Hematopoietic multipotent progenitor cell treated with erythropoietin and hydrocortisone succinate and interleukin-3 and kit ligand, for 15 days (in vitro differentiated cells): ENCODE measurements at regions not wholly inside any gene's neighbourhood (a gene's known extent, or its start where the extent isn't known, plus 50 kb on each side); places are given as distances from the start of the nearest gene placed in this dataset.
"Not testable (repeated sequence)": the region's sequence is repeated elsewhere in the genome, so short reads cannot be mapped to it uniquely, and the experiment has no call there.

Experiments used
- DNase-seq: peaks from one replicate; pipeline ENCODE4 v3.0.0-alpha.2; 2015; ENCODE audit warnings: low spot score

DNA sequence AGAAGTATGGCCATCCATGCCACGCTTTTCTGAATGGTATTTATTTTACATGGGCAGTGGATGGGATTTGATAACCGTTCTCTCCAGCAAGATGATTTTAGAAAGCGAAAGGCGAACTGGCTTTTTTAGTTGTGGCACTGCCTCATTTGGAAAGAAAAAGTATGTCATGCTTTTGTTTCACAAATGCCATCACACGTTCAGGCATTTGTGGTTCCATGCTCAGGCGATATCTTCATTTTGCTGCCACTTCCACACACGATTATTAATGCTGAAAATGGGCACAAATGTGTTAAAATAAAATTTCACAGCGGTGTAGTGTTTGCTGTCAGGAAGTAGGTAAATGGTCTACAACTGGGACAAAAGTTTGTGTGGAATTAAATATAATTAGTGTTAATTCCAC, 328.1 kb downstream of the BCL2L11 start:
- DNase-seq: not testable (repeated sequence)

DNA sequence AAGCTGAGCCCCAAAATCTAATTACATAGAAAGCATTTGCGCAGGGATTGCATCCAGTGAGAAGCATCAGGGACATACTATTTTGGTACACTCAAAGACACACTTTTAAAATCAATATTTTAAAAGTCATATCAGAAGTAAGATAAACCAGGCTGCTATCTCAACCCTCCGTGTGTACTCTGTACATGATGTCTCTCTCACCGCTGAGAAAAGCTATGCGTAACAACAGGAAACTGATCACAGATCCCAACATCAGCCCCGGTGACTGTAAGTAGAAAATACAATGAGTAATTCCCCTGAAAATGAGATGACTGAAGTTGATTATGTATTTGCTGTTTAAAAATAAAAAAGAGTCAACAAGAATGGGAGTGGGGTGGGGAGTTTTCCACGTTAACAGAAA, 329.8 kb downstream of the BCL2L11 start:
- DNase-seq: not testable (repeated sequence)

DNA sequence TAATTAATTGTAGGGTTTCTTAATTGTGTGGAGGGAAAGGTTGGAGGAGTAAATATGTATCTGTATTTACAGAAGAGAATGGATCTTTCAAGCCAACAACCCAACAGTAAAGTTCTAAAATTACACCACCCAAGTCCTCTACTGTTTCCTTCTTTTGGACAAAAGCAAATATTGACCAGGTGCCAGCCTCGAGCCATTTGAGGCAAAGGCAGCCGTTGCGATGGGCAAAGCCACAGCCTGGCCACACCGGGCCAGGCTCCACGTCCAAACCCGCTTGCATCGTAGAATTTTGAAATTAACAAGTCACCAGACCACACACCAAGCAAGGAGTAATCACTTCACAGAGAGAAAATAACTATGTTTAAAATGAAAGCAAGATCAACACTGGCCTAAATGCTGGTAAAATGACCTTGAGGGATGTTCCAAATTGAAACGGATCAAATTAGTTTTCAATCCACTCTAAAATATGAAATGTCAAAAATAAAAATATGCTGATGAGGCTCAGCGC, 331.0 kb downstream of the BCL2L11 start:
- DNase-seq: peak; percentile 13

DNA sequence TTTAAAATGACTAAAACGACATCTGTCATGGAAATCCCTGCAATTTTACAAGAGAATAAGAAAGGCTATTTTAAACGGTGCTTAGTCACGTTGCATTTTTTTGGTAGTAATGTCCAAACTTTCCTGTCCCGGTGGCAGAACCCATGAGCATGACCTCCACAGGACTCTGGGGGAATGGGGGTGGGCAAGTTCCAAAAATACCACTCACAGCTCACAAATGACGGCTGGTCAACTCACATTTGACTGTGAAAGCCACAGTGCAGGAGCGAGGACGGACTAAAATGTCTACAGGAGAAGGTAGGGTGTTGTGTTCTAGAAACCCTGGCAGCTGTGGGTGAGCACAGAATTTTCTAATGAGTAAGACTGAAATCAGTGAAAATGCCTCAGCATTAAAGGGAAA, 331.5 kb downstream of the BCL2L11 start:
- DNase-seq: not testable (repeated sequence)

DNA sequence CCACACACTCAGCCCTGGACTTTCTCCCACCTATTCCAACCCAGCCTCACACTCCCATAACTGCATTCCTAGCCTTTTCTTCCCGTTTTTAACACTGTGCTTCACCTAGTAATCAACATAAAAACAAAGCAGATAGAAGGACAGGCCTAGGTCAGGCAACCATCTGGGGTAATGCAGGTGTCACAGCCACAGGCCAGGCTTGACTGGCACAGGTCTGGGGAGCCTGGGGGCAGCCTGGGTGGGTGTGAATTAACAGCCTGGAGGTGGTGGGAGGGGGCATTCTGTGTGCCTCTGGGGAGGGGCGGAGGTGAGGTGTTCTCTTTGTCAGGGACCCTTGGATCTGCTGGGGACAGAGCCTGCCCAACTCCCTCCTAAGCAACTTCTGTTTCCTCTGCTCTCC, 332.6 kb downstream of the BCL2L11 start:
- DNase-seq: not testable (repeated sequence)

DNA sequence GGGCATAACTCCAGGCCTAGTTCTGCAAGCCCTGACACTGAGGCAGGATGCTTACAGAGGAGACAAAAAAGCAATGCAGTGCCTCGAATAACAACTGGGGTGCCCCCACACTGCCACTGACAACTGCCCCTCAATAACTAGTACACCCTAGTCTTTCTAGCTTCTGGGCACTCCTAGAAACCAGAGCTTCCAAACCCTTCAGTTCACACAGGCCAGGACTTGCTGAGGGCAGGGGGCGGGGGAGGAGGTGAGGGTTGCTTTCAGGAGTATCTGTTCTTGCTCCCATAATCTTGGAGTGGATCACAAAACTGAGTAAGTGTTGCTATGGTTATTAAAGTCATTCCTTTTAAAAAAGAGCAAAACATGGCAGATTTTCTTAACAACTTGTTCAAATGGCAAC, 333.1 kb downstream of the BCL2L11 start:
- DNase-seq: not testable (repeated sequence)

DNA sequence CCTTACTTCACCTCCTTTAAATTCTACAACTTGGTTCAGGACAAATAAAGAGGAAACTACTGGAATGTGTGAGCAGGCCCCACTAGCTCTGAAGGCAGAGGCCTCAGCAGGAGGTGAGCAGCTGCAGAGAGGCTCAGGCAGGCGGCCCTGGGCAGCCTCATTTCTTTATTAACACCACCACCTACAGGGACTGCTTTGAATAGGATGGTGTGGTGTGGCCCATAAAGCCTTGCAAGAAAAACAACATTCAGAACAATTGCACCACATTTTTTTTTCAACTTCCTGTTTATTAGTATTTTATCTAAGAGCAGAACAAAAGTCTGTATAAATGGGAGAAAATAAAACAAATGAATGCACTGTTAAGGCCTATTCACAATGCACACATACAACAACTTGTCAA, 333.7 kb downstream of the BCL2L11 start:
- peak; percentile 46 for DNase-seq

DNA sequence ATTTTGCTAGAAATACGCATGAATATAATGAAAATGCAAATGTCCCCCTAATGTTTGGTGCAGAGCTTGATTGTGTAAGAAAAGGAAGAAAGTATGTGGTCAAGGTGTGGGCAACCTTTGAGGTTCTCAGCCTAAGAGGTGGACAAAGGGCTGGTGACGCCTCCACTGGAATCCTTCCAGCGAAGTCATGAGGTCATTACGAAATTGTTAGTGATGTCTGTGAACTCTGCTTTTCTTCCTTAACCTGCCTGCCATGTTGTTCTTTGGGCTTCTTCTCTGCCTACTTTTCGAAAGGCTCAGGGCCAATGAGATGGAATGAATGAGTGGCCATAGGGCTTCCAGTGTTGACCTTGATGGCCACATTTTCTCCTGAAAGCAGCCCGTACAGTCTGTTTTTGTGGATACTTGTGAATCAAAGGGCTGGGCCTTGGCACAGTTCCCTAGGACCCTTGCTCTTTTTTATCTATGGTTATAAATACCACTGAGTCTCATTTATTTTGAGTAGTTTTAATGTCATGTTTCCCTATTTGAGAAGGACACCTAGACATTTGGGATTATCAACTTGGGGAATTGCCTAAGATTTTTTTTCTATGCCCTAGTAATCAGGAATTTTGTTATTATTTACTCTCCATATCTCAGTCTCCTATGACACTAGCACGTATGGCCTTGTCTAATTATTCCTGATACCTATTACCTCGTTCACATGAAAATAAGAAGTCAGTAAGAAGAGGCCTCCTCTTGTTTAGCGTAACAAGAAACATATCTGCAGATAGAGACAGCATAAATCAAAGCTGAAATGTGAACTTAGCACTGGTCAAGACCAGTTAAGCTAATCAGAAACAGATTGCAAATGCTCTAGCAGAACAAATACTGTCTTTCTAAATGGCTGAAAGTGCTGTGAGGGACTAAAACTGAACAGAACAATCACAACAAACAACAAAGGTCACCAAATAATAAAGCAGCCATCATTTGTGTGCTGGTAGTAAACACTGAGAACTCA, 334.6 kb downstream of the BCL2L11 start:
- peak; percentile 3 for DNase-seq

DNA sequence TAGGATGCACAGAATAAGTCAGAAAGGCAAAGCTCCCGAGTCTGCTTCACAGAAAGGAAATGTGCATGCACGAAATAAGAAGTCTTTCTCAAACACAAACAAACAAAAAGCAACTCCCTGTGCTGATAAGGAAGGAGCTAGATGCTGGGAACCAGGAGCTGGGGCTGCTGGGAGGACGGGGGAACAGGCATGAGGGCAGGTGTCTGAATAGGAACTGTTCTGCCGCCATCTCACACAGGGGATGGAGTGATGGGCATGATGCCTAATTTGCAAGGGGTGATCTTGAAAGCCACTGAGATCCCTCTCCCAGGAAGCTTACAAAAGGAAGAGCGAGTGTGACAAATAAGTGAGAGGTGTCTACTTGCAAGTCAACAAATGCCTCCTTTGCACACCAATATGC, 336.5 kb downstream of the BCL2L11 start:
- not testable (repeated sequence) for DNase-seq

DNA sequence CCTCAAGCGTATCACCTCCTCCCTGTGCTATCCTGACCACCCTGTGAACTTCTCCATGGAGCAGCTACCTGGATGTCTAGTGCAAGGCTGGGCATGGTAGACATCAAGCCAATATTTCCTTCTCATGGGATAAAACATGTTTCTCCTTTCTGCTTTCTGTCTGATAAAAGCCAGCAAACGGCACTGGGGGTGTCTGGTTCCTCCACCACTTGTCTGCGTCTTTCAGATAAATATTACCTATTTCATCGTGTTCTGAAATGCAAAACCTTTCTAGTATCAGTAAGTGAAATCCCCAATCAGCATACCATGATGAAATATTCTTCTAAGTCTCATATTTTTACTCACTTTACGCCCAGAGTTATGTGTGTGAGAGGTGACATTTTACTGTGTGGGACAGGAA, 340.2 kb downstream of the BCL2L11 start:
- peak; percentile 35 for DNase-seq

DNA sequence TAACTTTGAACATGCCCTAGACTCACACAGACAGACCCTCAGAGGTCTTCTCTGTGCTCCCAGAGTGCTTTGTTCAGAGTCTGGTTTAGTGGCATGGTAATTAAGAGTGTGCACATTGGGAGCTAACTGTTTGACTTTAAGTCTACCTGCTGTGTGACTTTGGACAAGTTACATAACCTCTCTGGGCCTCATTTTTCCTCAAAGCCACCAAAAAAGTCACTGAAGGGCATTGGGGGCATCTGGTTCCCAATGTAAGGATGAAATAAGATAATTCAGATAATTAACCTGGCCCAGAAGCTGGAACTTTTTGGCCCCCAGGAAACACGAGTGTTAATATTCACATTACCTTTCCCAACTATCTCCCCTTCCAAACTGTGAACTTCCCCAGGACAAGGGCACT, 341.1 kb downstream of the BCL2L11 start:
- not testable (repeated sequence) for DNase-seq

DNA sequence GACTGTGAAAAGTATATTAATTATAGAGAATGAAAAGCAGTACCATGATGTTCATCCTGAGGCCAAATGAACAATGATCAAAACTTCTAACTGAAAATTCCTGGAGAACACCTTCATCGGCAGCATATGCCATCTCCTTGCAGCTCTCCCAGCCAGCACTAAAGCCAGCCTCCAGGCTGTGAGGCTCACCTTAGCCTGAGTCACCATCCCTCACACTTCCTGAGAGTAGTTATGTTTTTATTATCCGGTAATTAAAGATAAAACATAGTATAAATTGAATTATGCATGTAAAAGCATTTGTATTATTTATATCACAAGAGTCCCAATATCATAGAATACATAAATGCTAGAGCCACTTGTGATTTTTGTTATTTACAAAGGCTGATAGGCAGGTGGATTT, 341.9 kb downstream of the BCL2L11 start:
- not testable (repeated sequence) for DNase-seq

DNA sequence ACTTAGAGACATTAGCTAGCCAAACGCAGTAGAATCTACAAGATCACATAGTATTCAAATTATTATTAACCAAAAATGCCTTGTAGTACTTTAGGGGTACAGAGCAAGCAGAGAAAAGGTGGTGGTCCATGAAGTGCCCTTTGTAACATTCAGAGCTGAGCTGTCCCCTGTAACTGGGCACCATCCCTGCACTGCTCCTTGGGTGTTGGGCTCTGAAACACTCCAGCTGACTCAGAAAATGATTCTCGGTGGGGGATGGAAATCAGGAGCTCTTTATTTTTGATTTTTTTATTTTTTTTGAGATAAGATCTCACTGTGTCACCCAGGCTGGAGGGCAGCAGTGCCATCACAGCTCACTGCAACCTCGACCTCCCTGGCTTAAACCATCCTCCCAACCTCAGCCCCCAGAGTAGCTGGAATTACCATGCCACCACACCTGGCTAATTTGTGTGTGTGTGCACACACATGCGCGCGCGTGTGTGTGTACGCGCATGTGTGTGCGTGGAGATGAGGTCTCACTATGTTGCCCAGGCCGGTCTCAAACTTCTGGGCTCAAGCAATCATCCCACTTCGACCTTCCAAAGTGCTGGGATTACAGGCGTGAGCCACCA, 342.6 kb downstream of the BCL2L11 start:
- DNase-seq: not testable (repeated sequence)

DNA sequence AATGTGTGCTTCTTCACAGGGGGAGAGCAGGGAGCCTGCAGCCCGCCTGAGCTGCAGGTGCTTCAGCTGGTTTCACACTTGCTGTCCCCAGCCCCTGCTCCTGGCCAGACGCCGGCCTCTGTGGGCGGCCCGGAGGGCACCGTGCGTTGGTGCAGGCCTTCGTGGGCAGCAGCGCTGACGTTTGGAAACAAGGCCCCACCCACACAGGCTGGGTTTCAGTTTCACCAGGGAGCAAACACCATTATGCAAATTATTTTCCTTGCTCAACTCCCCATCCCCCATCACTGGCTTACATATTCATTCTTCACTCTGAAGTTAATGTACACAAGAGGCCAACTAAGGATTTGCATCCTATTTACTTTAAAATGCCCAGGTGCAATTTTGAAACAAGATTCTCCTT, 343.2 kb downstream of the BCL2L11 start:
- not testable (repeated sequence) for DNase-seq

DNA sequence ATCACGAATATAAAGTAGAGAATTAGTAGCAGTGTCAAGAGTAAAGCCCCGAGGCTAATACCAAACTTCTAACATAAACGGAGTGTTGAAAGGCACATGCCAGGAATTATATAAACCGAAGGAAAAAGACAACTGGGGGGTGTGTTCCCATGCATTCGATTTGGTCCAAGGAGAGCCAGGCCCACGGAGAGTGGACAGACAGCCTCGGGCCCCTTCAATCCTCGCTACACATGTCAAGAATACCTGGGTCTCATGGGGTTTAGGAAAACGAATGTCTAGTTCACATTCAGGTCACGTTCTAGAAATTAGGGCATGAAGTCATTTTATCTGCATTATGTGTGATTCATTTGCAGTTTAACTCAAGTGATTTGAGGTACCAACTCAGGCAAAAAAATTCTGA, 343.7 kb downstream of the BCL2L11 start:
- not testable (repeated sequence) for DNase-seq

DNA sequence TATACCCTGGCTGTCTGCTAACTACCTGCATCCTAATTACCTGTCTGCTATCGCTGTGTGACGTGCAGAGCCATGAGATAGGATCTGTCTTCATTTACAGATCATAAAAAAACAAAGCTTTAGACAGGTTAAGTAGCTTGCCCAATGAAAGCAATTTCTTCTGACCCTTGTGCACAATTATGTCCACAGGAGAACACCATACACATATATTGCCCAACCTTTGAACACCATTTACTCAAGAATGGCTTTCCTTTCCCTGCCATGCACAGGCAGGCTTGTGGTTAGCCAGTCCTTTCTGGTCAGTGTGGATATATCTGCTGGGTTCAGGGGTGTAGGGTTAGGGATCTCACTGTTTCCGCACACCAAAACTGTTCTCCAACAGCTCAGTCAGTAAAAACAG, 344.8 kb downstream of the BCL2L11 start:
- not testable (repeated sequence) for DNase-seq

DNA sequence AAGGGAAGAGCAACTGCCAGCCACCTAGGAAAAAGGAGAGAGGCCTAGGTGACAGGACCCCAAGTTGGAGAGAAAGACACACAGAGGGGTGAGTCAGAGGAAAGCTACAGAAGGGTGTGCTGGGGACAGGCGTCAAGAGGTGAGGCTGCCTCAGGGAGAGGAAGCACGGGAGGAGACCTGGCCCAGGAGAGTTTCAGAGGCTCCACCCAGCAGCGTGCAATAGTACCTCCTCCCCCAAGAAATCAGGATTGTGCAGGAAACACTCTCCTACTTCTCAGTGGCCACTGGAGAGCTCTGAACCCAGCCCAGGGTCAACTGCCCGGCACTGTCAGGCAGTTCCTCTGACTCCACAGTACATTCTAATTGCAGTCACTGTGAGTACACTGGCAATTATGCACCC, 346.0 kb downstream of the BCL2L11 start:
- not testable (repeated sequence) for DNase-seq

DNA sequence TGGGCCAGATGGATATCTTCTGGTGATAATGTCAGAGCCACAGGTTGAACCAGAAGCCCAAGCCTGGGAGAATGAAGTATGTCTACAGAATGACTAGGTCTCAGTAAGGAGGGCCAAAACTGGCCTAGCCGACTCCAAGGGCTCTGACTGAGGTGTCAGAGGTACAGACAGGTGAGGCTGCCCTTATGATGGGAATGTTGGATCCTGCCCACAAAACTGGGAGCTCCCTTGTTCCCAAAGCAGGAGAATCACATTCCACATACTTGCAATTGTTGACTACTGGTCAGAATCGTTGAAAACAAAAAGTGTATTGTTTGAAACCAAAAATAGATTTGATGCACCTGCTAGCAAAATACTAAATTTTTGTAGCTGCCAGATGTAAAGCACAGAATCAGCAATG, 350.2 kb downstream of the BCL2L11 start:
- not testable (repeated sequence) for DNase-seq

DNA sequence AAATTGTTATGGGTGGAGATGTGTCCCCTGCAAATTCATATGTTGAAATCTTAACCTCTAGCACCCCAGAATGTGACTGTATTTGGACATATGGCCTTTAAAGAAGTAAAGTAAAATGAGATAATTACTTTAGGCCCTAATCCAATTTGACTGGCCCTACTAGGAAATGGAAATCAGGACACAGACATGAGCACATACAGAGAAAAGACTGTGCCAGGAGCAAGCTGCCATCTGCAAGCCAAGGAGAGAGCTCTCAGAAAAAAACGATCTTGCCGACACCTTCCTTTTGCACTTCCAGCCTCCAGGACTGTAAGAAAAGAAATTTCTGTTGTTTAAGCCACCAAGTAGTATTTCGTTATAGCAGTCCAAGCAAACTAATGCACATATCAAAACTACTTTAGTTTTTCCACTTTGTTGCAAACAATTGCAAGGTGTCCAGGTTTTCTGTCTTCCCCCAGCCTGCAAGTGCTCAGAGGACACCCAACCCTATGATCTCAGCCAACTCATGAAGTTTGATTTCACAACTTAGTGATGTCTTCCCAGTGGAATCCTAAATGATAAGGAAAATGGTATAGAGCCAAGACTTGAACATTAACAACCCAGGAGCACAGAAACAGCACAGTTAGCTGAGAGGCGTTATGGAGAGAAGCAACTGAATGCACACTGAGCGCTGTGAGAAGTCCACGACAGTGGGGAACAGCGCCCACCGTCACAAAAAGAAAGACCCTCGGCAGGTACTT, 351.2 kb downstream of the BCL2L11 start:
- not testable (repeated sequence) for DNase-seq

DNA sequence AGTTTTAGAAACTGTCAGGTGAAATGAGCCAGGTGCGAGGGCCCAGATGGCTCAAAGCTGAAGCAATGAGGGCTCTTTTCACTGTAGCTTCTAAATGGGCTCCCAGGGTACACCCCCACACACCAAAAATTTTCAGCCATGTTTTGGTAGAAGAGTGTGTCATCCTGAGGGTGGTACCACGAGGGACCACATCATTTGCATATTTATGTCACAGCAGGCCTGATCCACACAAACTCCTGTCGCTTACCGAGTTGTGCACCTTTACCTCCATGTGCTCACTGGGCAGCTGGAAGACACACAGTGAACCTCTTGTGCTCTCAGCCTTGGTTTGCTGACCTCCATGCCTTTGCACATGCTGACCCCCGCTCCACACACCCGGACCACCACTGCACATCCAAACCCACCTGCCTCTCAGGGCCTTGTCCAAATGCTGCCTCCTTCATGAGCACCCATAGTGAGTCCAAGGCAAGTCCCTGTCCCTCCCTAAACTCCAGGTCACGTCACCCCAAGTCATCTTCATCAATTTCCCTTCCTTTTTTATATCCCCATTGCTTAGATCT, 352.2 kb downstream of the BCL2L11 start:
- DNase-seq: not testable (repeated sequence)

DNA sequence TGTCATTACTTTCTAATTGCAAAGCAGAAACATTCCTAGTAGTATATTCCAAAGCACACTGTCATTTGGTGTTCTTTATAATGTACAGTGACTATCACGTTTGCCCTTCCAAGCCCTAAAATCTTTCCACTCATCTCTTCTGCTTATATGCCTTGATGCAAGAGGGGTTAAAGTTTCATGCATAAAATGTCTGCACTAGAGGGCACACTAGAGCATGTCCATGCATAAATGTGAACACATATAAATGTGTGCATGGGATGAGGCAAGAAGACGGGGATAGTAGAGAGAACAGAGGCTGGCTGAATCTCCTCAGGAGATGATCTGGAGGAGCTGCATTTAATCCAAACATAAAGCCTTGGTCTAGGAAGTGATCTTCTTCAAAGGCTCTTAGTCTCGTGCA, 352.8 kb downstream of the BCL2L11 start:
- DNase-seq: not testable (repeated sequence)

DNA sequence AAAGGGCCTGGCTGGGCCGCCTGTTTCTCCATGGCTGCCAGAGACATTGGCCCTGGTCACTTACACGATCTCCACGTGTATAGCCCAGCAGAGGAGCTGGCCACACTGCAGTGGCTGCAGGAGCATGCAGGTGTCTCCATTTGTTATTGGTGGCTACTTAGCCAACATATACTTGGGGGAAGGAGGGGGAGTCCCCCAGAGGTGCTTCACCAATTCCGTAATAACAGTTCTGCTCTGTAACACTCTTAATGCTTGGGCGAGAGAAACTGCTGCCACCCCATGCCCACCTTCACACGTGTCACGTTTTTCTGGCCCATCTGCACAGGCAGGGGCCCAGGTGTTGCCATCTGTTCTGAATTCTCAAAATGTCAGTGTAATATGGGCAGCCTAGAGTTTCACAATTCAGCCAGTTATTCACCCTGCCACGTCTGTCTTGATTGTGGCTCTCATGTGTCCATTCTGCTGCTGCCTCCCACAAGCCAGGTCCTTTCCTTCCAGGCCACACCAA, 353.5 kb downstream of the BCL2L11 start:
- DNase-seq: not testable (repeated sequence)
